NCI-H748 treated with DMSO at 0.1 percent for 48 hours (cell line): ENCODE measurements at regions not wholly inside any gene's neighbourhood (a gene's known extent, or its start where the extent isn't known, plus 50 kb on each side); places are given as distances from the start of the nearest gene placed in this dataset.

Source experiments
- DNase-seq: peaks from one replicate; lab custom pipeline; 2025; lab: John Stamatoyannopoulos, UW

DNA sequence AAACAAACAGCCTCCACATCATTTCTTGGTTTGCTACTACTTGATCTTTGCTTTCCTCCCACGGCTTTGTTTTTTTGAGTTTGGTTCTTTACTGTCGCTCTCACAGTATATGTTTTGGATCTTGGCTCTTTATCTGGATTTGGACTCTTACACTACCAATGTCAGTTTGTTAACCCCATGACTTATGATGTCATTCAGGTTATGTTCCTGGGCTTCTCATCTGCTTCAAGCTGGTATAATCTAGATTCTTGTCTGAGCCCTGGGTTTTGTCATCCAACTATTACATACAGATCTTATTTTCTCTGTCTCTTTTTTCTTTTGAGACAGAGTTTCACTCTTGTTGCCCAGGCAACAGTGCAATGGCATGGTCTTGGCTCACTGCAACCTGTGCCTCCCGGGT, 482.9 kb upstream of the TEX13C start:
- DNase-seq, result no peak

- no peak for DNase-seq
Observed at GRCh38 chrX:124842205-124842604, 477.5 kb upstream of the TEX13C start.

GRCh38 chrX:124860736-124861135, 458.9 kb upstream of the TEX13C start:
- DNase-seq, result no peak

DNA sequence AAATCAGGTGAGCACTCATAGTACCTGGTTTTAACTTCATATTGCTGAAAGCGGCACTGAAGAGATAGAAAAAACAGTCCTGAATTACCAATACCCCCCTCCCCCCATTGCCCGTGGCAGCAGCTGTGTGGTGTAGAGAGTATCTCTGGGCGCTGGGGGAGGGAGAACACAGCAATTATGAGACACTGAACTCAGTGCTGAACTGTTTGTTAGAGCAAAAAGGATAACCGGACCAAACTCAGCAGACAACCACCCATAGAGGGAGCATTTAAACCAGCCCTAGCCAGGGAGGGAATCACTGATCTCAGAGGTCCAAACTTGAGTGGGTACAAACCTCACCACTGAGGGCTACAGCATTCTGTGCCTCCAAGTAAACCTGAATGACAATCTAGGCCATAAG, 457.4 kb upstream of the TEX13C start:
- no peak for DNase-seq

- DNase-seq, result no peak
Observed at GRCh38 chrX:124863303-124863702, 456.4 kb upstream of the TEX13C start.

- DNase-seq, result no peak
Observed at GRCh38 chrX:124887572-124887971, 432.1 kb upstream of the TEX13C start.

GRCh38 chrX:124895947-124896346, 423.7 kb upstream of the TEX13C start:
- no peak for DNase-seq

DNA sequence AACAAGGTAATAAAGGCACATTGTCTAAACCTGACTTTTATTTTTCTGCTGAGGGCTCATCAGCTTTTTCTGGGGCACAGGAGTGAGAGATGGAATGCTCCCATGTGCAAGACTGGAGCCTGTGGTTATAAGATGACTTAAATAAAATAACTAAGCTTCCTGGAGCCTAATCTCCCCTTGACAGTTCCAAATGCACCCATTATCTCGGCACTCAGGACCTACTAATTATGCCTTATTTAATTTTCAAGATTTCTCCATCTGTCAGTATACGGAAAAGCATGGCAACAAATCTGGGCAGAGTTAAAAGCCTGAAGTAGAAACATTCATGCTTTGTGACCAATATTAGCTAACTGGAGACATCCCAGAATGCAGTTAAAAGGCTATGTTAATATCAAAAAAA, 416.7 kb upstream of the TEX13C start:
- no peak for DNase-seq

DNA sequence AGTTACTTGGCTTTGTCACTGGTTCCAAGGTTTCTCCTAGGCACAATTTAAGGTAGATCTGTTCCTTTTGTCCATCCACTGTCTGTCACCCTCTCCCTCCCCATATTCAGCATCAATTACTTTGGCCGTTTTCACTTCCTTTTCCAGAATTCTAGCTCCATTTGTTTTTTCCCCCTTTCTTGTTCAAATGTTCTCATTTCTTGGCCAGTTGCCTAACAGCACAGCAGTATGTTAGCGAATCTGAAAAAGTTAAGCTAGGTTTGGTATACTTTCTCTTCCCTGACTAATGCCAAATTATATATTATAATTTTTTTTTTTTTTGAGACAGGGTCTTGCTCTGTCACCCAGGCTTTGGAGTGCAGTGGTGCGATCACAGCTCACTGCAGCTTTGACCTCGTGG, 409.1 kb upstream of the TEX13C start:
- DNase-seq, result no peak

DNA sequence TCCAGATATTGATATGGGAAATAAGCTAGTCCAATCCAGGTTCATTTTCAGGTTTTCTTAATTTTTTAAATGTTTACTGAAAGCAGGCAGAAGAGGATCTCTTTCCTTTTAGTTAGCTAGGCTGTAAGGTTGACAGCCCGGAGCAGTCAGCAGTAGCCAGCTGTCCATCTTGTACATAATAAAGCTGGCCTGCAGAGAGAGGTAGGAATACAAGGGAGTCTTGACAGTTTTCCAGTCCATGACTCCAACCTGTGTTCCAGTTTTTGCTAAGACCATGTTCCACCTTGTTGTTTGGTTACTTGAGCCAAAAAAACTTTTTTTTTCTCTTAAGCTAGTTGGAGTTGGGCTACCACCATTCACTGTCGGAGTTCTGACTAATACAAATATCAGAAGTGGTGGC, 402.7 kb upstream of the TEX13C start:
- DNase-seq, result no peak

DNA sequence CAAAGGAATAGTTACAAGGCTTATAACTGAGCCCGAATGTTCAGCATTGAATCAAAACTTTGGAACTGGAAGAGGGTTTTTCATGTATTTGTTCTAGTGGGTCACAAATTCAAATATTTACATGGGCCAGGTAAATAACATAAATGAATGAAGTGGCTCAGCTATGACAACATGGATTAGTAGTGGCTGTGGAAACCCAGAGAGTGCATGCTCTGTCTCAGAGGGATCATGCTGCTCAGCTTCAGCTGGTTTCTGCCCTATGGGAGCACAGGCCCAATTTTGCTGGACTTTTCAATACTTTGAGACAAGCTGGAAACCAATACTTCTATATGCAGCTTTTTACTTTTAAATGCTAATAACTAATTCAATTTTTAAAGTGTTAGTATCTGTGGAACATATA, 394.0 kb upstream of the TEX13C start:
- no peak for DNase-seq

GRCh38 chrX:124931241-124931640, 388.4 kb upstream of the TEX13C start:
- DNase-seq, result peak; percentile 51

DNA sequence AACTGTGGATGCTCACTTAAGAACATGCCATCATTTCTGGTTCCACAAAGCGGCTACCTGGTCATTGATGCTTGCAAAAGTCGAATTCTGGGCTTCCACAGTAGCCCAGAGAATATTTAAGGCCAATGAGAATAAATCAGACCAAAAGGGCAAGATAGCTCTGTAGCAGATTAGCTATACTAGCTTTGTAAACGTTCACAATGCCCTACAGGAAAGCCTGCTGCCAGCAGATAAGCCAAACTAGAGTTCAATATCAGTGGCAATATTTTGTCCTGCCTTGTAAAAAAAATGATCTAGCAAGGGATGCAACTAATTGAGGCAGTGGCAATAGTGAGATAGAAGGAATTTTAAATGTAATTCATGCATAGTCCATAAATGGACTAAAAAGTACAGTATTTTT, 387.7 kb upstream of the TEX13C start:
- DNase-seq, result no peak

GRCh38 chrX:124938715-124939114, 381.0 kb upstream of the TEX13C start:
- no peak for DNase-seq

- no peak for DNase-seq
Observed at GRCh38 chrX:124940531-124940930, 379.1 kb upstream of the TEX13C start.

- no peak for DNase-seq
Observed at GRCh38 chrX:124954402-124954801, 365.3 kb upstream of the TEX13C start.

- DNase-seq, result no peak
Observed at GRCh38 chrX:124960454-124960853, 359.2 kb upstream of the TEX13C start.

DNA sequence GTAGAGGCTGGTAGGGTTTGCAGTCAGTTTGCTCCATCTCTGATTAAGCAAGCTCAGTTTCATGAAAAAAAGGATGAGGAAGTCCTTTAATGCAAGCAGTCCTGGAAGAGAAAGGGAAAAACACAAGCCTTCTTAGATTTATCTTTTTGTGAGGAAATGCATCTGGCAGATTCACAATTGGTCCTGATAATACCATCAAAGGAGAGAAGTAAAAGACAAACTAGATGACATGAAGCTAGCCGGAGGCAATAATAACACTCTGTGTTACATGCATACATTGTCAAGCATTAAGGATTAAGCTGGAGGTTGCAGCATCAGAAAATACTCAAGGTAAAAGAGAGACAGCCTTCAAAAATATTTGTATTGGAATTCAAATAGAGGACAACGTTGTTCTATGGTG, 356.0 kb upstream of the TEX13C start, which contains the start of gene TENM1:
Gene TENM1 (minus strand): TSS at position 101 of the 400 bp plus-strand sequence.
- DNase-seq, result no peak

GRCh38 chrX:124975456-124975855, 344.2 kb upstream of the TEX13C start:
- no peak for DNase-seq

DNA sequence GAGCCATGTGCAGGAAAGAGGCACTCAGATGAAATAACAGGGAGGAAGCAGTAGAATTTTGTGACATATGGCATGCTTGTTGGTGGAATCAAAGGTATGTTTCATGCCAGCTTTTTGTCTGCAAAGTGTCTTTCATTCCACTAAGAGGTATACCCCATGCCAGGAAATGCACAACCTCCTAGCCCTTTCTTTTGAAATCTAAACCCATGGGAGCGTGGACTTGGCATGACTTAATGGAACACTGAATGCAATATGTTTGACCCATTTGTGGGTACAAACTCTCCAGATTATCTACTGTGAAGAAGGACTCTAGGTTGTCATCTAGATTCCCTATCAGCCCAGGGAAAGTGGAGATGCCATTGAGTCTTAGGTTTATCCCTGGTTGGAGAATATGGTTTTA, 338.3 kb upstream of the TEX13C start:
- DNase-seq, result no peak

DNA sequence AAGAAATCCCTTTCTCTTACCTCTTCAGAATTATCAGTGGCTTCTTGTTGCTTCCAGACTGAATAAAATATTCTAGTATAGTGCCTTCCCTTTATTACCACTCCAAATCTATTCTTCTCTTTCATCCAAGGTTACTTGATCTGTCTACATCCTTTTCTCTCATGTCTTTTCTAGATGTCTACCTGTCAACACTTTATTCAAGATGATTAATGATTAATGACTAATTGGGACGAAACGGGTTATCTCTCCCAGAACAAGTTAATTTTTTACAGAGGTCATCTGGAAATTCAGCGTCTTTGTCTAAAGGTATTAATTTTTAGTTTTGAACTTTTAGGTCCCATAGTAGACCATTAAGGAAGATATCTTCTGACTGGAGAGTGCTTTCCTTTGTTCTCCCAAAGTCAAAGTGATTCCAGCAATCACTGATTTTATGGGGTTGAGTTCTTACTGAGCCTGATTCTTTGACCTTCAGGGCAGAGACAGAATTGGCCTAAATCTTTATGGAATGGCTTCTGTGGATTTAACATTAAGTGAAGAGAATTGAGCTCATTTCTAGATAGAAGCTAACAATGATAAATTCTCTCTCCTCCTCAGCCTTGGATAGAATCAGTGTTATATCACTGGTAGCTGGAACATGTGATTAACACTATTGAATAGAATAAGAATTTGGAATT, 335.4 kb upstream of the TEX13C start:
- no peak for DNase-seq

GRCh38 chrX:124986284-124986683, 333.4 kb upstream of the TEX13C start:
- no peak for DNase-seq

DNA sequence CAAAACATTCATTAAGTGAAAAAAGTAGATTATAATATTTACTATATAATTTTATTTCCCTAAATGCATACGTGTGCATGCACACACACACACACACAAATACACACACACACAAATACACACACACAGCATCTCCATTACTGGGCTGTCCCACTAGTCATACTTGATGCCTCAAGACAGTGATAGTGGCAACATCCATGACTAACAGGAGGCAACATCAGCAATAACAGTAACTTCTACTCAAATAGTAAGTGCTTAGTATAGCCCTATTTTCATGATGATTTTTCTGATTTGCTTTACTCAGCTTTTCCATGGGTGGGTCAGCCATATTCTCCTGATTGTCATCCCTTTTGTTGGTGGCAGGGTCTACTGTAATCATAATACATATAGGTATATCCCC, 325.9 kb upstream of the TEX13C start:
- DNase-seq, result no peak

DNA sequence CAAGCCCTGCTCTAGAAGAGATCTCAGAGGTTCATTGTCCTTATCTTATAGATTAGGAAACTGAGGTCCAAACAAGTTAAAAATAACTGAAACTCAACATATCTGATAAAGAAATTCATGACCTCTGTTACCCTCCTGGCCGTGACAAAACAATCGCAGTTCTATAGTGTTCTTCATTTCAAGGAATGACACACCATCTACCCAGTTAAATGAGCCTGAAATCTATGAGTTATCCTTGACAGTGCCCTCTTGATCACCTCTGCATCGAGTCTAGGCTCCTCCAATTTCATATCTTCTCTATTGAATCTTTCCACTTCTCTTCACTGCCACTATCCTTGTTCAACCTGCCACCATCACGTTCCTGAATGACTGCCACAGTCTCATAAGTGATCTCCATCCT, 325.3 kb upstream of the TEX13C start:
- DNase-seq, result no peak
